ENCODE measurements at regions not wholly inside any gene's neighbourhood (a gene's known extent, or its start where the extent isn't known, plus 50 kb on each side); places are given as distances from the start of the nearest gene placed in this dataset.
A peak's percentile ranks its signal among the peaks of the same experiment; 100 is the strongest.
"Not testable (repeated sequence)": the region's sequence is repeated elsewhere in the genome, so short reads cannot be mapped to it uniquely, and the experiment has no call there.

DNA sequence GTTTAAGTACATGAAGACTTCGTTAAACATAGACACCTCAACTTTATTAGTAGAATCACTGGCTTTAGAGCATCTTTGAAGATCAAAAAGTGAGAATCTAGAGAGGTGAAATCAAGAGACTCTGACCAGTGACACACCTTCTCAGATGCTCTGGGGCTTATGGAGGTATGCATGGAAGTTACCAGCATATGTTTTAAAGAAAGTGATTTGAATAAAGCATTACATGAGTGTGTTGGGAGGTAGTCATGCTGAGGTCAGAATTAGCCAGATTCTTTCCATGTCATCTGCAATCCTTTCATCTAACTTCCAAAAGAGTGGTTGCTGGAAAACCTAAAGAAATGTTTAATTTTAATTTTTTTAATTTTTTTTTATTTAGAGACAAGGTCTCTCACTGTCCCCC lies 658.0 kb upstream of the GOLIM4 start:
- no peak for DNase-seq (ENCODE audit: low spot score)

DNA sequence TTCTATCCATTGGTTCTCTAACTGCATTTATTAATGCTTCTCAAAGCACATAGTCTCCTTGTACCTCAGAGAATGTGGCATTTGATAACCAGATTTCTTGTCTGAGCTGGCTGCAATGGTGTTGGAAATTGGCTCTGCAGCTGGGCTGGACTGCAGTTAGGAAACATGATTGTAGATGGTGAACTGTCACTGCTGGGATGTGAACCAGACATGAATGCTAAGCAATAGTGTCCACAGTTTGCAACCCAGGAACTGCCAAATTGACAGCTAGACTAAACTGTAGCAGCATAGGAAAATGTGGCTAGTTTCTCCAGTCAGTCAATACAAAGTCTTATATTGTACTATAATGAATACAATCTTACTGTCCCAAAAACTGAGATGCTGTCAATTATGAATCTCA lies 656.6 kb upstream of the GOLIM4 start:
- DNase-seq (ENCODE audit: low spot score), result no peak

DNA sequence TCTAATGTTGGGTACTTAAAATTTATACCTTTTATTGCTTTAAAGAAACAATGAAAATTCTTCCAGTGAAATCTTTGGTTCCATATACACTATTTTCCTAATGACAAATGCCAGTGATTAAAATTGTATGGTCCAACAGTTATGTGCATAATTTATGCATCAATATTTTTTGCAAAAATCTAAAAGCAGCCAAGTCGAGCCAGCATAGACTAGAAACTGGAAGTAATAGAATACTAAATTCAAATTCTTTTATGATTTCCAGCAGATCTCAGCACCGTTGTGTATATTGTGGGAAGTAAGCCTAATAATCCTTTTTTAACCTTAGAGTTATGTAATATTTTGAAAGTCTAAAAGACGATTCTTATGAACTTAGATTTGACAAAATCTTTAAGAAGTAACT lies 652.0 kb upstream of the GOLIM4 start:
- no peak for DNase-seq (ENCODE audit: low spot score)

DNA sequence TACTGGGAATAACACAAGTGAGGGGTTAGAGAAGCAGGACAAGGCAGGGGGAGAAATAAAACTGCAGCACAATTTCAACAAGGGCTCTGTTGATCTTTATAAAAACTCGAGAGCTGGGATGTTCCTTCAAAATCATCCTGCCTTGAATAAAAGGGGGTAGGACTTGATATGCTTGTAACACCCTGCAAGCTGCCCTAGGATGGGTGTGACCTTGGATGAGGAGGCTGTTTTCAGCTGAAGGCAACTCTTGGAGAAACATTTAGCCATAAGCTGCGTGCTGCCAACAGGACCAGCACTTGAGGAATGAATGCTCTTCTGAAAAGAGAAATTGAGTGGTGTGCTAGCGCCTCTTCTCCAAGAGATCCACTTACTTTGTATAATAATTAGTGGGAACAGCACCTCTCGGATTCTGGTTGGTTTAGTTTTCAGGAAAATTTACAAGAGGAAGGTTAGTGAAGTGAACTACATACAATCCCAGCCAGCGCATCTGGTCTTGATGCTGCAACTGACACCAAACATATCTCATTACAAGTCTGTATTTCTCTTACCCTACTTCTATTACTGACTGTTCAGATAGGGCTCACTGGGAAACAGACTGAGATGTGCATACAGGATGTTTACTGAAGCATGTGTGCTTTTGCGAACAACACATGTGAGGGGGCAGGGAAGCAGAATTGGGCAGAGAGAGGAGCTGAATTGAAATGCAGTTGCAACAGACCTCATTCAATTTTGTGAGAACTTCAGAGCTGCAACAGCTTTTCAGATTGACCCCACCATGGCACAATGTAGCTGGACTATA lies 643.0 kb upstream of the GOLIM4 start:
- DNase-seq (ENCODE audit: low spot score), result no peak

DNA sequence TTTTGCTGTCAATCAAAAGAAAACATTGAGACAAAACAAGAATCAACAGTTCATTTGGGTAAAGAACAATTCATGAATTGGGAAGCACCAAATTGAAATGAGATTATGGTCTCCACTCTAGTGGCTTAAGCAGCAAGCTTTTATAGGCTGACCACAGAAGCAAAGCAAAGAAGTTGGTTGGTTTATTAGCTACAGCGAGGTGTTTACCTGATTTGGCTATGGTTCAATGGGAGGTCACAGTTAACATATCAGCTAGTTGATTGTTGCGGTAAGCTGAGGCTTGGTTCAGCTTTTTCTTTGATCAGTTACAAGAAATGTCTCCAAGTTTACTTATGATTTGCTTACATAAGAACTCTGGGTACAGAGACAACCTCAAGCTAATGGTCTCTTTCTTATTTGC lies 640.5 kb upstream of the GOLIM4 start:
- no peak for DNase-seq (ENCODE audit: low spot score)

DNA sequence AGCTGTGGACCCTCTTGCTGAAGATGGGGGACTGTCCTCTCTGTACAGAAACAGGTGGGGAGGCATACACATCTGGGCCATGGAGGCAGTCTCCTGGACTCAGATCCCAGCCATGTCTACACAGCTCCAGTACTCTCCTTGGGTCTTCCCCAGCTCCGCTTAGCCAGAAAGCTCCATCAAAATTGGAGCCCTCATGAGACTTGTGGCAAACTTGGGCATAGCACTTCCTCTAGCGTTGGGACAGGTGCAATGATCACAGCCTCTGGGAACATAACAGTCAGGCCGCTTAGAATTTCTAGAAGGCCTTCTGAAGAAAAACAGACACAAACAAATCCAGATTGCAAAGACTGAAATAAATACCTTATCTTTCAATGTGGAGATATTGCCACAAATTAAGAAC lies 634.3 kb upstream of the GOLIM4 start:
- DNase-seq (ENCODE audit: low spot score), result no peak

DNA sequence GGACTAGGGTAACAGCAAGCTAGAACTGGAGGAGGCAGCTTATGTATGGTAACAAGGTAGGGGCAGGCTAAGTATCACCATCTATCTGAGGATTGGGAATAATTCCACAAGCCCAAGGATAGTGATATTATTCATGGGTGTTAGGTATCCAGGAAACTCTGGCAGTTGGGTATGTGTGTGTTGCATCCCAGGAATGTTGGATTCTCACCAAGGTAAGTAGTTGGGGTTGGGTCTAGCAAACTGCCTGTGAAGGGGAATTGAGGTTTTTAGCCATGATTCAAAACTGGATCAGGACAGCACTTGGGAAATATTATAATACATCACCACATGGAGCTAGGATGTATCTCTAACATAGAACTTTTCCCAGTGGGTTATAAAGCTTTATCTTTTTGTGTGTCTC lies 626.4 kb upstream of the GOLIM4 start:
- peak; percentile 87 for DNase-seq (ENCODE audit: low spot score)

DNA sequence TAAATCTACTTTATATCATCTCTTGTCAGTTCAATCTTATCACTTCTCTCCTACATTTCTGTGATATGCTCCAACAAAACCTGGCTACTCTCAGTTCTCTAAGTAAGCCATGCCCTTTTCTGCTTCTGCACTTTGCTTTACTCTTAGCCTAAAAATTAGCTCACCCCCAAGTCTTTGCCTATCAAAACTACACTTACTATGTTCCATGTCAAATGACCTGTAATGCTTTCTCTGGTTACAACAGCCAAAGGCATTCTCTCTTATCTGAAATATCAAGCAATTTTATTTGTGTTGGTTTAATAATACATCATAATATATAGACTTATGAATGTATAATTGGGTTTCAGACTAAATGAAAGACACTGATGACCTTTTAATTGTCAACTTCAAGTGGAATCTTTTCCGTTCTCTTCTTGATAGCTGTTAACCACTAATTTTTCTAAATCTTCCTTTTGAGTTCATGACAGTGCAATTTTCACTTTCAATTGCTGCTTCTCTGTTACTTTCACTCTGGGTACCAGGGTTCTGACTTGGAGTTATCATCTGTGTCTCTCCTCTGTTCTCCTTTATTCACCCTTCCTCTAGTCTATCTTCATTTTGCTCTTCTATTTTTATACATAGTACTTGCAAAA lies 619.0 kb upstream of the GOLIM4 start:
- DNase-seq (ENCODE audit: low spot score), result no peak

DNA sequence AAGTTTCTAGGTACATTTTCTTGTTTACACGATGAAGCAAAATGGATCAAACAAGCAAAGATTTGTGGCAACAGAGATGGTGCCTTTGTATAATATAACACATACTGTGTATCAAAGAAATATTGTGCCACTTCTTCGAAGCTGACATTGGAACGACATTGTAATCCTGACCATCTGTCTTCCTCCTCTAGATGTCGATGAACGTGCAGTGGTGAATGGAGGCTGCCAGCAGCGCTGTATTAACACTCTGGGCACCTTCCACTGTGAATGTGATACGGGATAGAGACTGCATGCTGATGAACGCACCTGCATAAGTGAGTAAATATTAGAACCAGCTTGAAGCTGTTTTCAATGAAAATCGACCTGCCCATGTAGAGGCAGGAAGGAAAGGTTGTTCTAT lies 613.3 kb upstream of the GOLIM4 start:
- DNase-seq (ENCODE audit: low spot score), result no peak

DNA sequence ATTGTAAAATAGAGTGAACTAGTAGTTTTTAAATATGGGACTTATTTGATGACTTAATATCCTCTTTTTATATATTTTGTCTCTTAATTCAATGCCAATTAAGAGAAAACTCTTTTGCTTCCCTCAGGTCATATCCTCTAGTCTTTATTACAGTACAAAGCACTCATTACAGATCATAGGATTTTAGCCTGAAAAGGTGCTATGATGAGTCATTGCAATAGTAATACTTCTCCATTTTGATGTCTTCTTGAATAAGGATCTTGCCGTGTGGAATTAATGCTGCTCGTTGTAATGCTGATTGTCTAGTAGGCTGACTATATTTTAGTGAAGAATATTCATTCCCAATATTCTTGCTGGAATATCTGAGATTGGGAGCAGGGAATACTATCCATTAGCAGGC lies 612.2 kb upstream of the GOLIM4 start:
- DNase-seq (ENCODE audit: low spot score), result no peak

DNA sequence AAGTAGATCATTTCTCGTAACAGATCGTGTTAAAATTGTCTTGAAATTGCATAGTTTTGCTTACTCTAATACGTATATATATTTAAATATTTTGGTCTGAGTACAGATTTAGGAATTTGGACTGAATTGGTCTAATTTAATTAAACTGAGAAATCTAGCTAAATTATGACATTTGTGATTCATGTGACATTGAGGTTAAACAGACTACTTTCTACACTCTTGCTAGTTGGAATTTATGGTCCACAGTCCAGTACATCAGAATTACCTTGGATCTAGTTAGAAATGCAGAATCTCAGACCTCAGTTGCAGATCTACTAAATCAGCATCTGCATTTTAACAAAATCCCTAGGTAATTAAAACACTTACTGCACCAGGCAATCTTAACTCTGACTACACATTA lies 609.7 kb upstream of the GOLIM4 start:
- no peak for DNase-seq (ENCODE audit: low spot score)

DNA sequence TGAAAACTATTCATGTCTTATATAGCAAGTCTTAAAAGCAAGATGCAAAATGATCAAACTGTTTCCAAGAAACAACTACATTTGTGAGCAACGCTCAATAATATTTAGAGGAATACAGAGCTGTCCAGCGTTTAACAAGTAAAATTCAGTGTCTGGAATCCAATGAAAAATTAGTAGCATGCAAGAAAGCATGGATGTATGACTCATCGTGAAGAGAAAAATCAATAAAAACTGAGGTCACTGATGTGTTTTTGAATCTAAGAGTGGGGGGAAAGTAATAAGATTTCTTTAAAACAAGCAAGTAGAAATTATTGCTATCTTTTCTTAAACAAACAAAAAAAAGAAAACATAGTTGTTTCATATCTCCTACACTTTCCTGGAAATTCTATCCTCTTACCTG lies 600.3 kb upstream of the GOLIM4 start:
- no peak for DNase-seq (ENCODE audit: low spot score)

DNA sequence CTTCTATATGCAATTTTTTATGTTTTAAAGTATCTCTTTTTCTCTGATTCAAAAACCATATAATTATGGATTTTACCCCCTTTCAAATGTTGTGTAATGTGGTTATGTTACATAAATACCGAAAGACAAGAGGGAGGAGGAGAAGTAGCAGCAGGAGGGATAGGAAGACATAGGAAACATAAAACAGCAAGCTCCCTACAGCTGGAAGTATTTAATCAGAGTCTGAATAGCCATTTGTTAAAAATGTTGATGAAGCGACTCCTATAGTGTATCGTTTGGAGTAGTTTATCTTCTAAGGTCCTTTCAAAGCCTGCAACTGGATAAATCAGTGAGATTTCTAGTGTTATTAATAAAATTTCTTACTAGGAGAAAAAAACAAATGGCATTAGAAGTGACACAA lies 598.1 kb upstream of the GOLIM4 start:
- DNase-seq (ENCODE audit: low spot score), result no peak

DNA sequence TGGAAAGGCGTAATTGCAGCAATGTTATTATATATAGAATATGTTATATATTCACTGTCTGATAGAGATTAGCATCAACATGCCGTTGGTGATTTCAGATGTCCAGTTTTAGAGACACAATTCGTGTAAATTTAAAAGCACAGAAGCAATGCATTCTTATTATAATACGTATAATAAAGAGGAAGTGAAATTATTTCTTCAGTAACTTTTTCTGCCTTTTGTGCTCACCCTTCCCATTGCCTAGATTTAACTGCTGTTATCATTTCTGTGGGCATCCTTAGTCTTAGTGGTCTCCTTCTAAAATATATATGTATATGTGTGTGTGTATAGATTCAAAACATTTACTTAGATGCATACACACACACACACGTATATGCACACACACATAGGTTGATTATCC lies 592.5 kb upstream of the GOLIM4 start:
- no peak for DNase-seq (ENCODE audit: low spot score)

DNA sequence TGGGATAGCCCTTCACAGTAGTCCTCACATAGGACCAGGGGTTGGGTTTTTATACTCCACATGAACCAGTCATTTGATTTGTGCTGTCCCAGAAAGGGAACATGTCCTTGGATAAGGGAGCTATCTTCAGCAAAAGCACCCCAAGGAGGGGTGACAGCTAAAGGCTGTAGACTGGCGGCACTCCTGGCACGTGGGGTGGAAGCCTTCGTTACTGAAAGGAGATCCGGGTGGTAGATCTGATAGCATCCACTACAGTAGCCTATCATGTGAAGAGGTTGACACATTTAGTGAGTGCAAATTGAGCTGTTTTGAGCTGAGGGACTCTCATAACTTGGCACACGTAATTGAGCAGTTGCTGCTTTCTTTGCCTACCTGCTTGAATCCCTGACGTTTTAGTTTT lies 588.8 kb upstream of the GOLIM4 start:
- no peak for DNase-seq (ENCODE audit: low spot score)

DNA sequence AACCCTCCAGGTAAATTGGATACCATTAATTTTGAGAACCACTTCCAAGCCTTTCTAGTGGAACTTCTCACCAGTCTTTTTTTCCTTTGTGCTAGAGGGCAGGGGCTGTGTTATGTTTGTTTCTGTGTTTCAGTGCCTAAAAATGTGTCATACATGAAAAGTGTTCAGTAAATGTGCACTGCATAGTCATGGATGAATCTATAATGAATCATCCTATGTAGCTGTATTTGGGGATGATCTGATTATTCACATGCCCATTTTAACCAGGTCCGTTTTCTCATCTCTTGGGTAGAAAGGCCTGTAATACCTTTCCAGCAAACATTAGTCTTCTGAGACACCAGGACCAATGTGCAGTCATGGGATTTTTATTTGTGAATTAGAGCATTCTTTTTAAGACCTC lies 583.0 kb upstream of the GOLIM4 start:
- DNase-seq (ENCODE audit: low spot score), result no peak

DNA sequence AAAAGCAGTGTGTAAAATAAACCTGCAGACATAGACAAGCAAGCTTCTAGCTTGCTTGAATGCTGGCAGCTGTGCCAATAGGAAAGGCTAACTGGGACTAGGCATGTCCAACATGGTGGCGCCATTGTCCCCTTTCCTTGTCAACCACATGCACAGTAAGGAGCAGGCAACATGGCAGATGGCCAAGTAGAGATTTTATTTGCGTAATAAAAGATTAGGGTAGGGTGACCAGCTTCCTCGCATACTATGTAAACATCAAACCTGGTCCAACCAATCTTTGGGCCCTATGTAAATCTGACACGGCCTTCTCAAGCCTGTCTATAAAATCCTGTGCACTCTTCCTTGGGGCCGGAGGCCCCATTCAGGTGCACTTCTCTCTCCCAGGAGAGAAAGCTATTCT lies 575.4 kb upstream of the GOLIM4 start:
- DNase-seq (ENCODE audit: low spot score), result no peak

DNA sequence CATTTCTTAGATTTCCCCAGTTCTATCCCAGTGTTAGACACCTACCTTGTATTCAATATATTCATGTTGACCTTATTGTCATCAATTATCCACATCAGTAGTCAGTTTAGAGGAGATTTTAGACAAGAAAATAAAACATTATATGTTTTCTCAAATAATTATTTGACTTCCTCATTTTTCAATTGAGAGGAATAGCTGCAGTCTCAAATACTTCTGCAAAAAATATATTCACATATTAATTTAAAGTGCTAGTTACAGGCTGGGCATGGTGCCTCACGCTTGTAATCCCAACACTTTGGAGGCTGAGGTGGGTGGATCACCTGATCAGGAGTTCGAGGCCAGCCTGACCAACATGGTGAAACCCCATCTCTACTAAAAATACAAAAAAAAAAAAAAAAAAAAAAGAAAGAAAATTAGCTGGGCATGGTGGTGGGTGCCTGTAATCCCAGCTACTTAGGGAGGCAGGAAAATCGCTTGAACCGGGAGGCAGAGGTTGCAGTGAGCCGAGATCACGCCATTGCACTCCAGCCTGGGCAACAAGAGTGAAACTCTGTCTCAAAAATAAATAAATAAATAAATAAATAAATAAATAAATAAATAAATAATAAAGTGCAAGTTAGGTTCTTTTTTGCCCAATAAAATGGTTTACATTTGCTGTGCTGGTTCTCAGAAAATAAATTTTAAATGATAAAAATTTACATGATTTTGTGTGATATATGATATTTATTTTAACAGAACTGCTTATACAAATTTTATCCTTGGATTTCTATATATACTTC lies 565.3 kb upstream of the GOLIM4 start:
- not testable (repeated sequence) for DNase-seq (ENCODE audit: low spot score)

DNA sequence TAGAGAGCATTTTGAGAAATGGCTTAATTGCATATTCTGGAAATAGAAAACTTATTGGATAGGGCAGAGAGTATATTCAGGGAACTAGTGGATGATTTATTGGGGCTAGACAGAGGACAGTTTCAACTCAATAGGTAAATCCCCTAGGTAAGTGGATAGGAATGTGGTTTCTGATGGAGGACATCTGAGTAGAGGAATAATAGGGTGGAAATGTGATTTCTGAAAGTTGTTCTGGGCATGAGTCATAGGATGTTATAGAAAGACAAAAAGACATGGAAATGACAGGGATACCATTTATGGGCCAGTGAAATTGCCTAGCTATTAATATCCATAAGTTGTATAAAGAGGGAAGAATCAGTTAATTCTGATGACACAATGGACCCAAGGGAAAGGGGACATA lies 563.3 kb upstream of the GOLIM4 start:
- DNase-seq (ENCODE audit: low spot score), result peak; percentile 47

DNA sequence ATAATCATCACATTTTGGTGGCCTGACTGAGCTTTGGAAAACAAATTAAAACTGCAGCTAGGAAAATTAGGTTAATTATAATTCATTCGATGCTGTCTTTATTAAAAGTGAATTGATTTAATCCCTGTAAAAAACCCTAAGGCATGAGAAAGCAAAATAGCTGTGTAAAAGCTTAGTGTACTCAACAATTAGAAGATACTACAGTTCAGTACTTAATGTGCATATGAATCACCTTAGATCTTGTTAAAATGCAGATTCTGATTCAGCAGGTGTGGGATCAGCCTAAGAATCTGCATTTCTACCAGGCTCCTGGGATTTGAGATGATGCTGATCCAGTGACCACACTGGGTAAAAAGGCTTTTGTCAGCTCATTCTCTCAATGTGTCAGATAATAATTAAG lies 559.9 kb upstream of the GOLIM4 start:
- DNase-seq (ENCODE audit: low spot score), result no peak

DNA sequence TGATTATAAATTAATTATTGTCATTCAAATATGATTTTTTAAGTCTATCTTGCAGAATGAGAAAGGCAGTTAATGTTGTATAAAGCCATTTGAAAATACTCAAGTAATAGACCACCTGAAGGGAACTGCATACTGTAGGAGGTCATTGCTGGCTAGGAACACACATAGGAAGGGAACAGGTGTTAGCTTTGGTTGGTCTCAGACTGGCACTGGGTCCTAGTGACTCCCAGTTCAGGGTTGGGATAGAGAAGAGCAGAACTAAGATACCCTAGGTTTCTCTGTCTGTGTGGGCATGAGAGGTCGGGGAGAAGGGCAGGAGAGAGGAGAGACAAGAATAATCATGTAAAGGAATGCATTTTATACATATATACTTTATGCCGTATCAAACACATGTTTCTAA lies 559.0 kb upstream of the GOLIM4 start:
- DNase-seq (ENCODE audit: low spot score), result no peak

DNA sequence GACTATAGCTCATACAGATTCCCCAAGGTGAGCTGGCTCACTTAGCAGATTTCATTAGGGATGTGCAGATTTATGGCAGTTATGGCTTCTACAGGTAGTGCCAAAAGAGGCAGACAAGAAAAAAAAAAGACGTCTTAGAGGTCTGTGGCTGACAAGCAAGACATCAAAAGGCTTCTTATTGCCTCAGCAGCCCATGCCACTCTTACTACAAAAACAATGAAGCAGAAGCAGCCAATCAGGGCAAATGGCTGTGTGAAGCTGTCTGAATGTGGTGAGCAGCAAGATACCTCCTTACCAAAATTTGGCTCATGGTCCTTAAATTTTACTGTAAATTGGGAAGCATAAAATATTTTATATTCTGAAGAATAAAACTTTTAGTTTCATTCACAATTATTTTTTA lies 557.5 kb upstream of the GOLIM4 start:
- no peak for DNase-seq (ENCODE audit: low spot score)

DNA sequence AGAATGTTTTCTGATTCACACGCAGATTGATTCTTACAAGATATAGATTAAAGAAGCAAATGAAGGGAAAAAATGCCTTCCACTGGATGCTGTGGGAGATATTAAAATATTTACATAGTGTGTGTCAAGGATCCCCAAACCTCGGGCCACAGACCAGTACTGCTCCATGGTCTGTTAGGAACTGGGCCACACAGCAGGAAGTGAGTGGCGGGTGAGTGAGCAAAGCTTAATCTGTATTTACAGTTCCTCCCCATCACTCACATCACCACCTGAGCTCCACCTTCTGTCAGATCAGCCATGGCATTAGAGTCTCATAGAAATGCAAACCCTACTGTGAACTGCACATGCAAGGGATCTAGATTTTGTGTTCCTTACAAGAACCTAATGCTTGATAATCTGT lies 552.6 kb upstream of the GOLIM4 start:
- peak; percentile 4 for DNase-seq (ENCODE audit: low spot score)
